HEK293T (cell line): ENCODE measurements at regions not wholly inside any gene's neighbourhood (a gene's known extent, or its start where the extent isn't known, plus 50 kb on each side); places are given as distances from the start of the nearest gene placed in this dataset.

Source experiments
- CTCF ChIA-PET: fragments of 350-600 bp; formaldehyde crosslinking; extraction: SDS; loops from one replicate; lab custom pipeline; 2021; ENCODE audit warnings: antibody characterized with exemption, inconsistent platforms; lab: Yijun Ruan, JAX
- POLR2A ChIA-PET: fragments of 350-600 bp; formaldehyde crosslinking; extraction: SDS; loops from one replicate; lab custom pipeline; 2020; ENCODE audit warnings: antibody characterized with exemption, inconsistent platforms; lab: Yijun Ruan, JAX
- DNase-seq: peaks from one replicate; pipeline ENCODE4 v3.0.0; 2012; ENCODE audit warnings: mixed read lengths; ENCODE audit errors: extremely low spot score
- ARNT ChIP-seq: fragments of 450-650 bp; IDR thresholded peaks from 2 replicates; pipeline ENCODE4 v1.6.1; 2017; ENCODE audit warnings: mild to moderate bottlenecking
- BHLHE40 ChIP-seq: fragments of 450-650 bp; IDR thresholded peaks from 2 replicates; pipeline ENCODE4 v1.6.1; 2016; ENCODE audit warnings: mild to moderate bottlenecking, moderate library complexity, borderline replicate concordance
- CTBP1 ChIP-seq: fragments of 450-650 bp; IDR thresholded peaks from 2 replicates; pipeline ENCODE4 v1.6.1; 2016; ENCODE audit warnings: borderline replicate concordance
- ELF4 ChIP-seq: fragments of 450-650 bp; IDR thresholded peaks from 2 replicates; pipeline ENCODE4 v1.6.1; 2017; ENCODE audit warnings: antibody characterized with exemption
- FOXA1 ChIP-seq: fragments of 450-650 bp; IDR thresholded peaks from 2 replicates; pipeline ENCODE4 v1.6.1; 2016; ENCODE audit warnings: mild to moderate bottlenecking
- FOXK2 ChIP-seq: fragments of 450-650 bp; IDR thresholded peaks from 2 replicates; pipeline ENCODE4 v1.6.1; 2016; ENCODE audit warnings: mild to moderate bottlenecking
- FOXM1 ChIP-seq: fragments of 450-650 bp; IDR thresholded peaks from 2 replicates; pipeline ENCODE4 v1.6.1; 2017; ENCODE audit warnings: mild to moderate bottlenecking, borderline replicate concordance
- HDGF ChIP-seq: fragments of 450-650 bp; IDR thresholded peaks from 2 replicates; pipeline ENCODE4 v1.6.1; 2017; ENCODE audit warnings: antibody characterized with exemption, borderline replicate concordance
- L3MBTL2 ChIP-seq: fragments of 450-650 bp; conservative IDR thresholded peaks from 2 replicates; pipeline ENCODE4 v1.6.1; 2016; ENCODE audit warnings: mild to moderate bottlenecking
- LEF1 ChIP-seq: fragments of 450-650 bp; IDR thresholded peaks from 2 replicates; pipeline ENCODE4 v1.6.1; 2017; ENCODE audit warnings: mild to moderate bottlenecking, borderline replicate concordance
- NFRKB ChIP-seq: fragments of 450-650 bp; IDR thresholded peaks from 2 replicates; pipeline ENCODE4 v1.6.1; 2016; ENCODE audit warnings: mild to moderate bottlenecking, moderate library complexity
- SP1 ChIP-seq: fragments of 450-650 bp; IDR thresholded peaks from 2 replicates; pipeline ENCODE4 v1.6.1; 2017
- SUZ12 ChIP-seq: fragments of 450-650 bp; IDR thresholded peaks from 2 replicates; pipeline ENCODE4 v1.6.1; 2016; ENCODE audit warnings: mild to moderate bottlenecking
- TARDBP ChIP-seq: fragments of 450-650 bp; IDR thresholded peaks from 2 replicates; pipeline ENCODE4 v1.6.1; 2016
- ZNF384 ChIP-seq: fragments of 450-650 bp; IDR thresholded peaks from 2 replicates; pipeline ENCODE4 v1.6.1; 2016
- TF ChIP-seq, protein P1 (sequence below): fragments of 450-650 bp; IDR thresholded peaks from 2 replicates; pipeline ENCODE4 v1.6.1; 2016

DNA sequence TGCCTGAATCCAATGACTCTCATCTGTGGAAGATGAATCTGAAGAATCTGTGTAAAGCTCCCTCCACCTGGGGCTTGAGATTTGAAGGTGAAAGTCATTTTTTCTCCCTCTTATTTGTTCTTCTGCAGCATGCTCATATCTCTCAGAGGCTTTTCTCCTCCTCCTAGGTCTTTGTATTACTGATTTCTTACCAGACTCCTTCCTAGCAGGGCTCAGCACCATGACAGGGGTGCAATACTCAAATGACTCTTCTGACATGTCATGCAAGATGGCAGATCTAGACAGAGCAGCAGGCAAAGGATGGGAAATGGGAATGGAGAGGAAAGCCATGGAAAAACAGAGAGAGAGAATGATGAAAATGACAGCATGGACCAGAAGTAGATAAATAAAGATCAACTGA, 118.3 kb downstream of the TMA16 start:
- DNase-seq, result no peak
- TF ChIP-seq LEF1 (no peak), CTBP1 (no peak), FOXM1 (no peak), FOXA1 (no peak), SUZ12 (no peak), TARDBP (no peak), ARNT (no peak), ELF4 (no peak), ZNF384 (no peak), HDGF (no peak), L3MBTL2 (no peak)
- TF ChIP-seq, protein P1, sequence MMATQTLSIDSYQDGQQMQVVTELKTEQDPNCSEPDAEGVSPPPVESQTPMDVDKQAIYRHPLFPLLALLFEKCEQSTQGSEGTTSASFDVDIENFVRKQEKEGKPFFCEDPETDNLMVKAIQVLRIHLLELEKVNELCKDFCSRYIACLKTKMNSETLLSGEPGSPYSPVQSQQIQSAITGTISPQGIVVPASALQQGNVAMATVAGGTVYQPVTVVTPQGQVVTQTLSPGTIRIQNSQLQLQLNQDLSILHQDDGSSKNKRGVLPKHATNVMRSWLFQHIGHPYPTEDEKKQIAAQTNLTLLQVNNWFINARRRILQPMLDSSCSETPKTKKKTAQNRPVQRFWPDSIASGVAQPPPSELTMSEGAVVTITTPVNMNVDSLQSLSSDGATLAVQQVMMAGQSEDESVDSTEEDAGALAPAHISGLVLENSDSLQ, result no peak
- ChIA-PET POLR2A (no interaction called here), CTCF (no interaction called here)

DNA sequence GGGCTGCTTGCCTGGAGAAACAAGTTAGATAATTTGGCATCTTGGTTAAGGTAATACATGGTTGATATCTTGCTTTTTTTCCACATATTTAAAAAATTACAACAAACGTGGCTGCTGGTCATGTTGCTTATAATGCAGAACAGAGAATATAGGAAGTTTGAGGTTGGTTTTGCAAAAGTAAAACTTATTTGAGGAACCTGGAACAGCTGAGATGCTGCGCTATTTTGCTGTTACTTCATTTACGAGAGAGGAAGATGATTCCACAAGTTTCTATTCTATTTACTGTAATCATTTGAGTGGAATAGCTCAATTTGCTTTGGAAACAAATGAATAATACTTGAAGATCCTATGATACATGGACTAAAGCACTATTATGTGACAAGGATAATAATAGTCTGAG, 118.9 kb downstream of the TMA16 start:
- DNase-seq, result no peak
- ChIA-PET POLR2A (no interaction called here), CTCF (no interaction called here)
- TF ChIP-seq CTBP1 (no peak), ARNT (no peak), FOXK2 (no peak)
- TF ChIP-seq, protein P1, result no peak

DNA sequence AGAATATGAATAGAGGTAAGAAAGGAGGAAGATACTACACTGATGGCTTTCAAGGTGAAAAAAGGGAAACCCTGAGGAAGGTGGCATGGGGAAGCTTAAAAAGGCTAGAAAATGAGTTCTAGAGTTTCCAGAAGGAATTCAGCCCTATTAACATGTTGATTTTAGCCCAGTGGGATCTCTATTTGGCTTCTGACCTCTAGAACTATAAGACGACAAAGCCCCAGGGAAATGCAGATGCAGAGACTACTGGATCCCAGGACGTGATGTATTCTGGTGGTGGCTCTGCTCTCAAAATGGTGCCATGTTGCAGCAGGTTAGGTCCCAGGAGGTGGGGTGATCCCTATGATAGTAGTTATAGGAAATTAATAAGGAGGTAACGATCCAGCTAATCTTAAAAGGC, 120.4 kb downstream of the TMA16 start:
- CTCF ChIA-PET, result no interaction called here
- no peak for DNase-seq
- TF ChIP-seq ELF4 (no peak), NFRKB (no peak), SP1 (no peak), FOXM1 (no peak), FOXA1 (no peak), HDGF (no peak), ZNF384 (no peak), LEF1 (no peak), FOXK2 (no peak)
- TF ChIP-seq, protein P1, result no peak
- POLR2A ChIA-PET, result no interaction called here

DNA sequence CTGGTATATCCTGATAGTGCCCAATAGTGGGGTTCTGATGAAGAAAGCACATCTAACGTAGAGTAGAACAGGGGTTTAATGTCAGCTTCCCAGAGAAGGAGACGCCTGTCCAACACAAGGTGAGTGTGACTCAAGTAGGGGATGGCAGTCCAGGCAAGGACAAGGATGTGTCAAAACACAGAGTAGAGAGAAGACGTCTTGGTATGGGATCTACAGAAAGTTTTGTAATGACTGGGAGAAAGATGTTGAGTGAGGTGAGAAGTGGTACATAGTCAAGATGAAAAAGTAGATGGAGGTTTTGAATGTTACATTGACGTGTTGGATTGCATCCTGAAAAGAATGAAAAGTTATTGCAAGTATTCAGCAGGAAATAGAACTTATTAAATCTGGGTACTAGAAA, 124.4 kb downstream of the TMA16 start:
- CTCF ChIA-PET, result no interaction called here
- POLR2A ChIA-PET, result no interaction called here
- DNase-seq, result no peak
- TF ChIP-seq, protein P1, result no peak
- TF ChIP-seq CTBP1, result no peak
- TF ChIP-seq SUZ12, result no peak
- no peak for TF ChIP-seq BHLHE40
- no peak for TF ChIP-seq TARDBP
- TF ChIP-seq ZNF384, result no peak
- no peak for TF ChIP-seq FOXM1
- no peak for TF ChIP-seq L3MBTL2
- TF ChIP-seq SP1, result no peak
- no peak for TF ChIP-seq FOXK2
- TF ChIP-seq NFRKB, result no peak

DNA sequence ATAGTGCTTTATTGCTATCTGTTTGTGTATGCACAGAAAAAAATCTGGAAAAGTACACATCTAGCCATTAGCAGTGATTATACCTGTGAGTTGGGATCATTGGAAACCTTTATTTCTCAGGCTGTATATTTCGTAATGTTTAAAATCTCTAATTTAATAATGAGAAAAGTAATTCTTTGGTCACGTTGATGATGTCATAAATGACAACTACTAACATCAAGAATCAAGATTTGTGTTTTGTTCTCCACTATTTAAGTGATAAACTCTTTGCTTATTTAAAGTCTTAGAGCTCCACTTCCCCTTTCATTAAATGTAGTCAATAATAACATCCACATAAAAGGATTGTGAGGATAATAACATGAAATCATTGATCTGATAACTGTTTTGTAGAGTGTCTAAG, 126.2 kb downstream of the TMA16 start:
- ChIA-PET CTCF (no interaction called here), POLR2A (no interaction called here)
- no peak for DNase-seq
- TF ChIP-seq CTBP1, result no peak
- no peak for TF ChIP-seq FOXK2

DNA sequence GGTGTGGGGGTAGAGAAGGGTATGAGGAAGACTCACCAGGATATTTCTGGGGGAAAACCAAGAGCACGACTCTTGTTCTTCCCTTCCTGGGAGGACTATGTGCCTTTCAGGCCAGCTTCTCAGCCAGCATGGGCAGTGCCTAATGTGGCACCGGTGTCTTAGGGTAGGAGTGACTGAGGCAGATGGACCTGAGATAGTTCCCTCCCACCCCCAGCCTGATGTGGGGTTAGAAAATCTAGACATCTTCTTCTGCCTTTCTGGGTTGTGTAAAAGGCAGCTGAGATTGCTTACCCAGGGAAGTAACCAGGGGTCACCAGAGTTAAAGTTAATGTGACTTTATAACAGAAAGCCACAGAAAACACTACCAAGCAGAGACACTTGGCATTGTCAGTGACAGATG, 127.3 kb downstream of the TMA16 start:
- POLR2A ChIA-PET, result no interaction called here
- CTCF ChIA-PET, result no interaction called here
- no peak for DNase-seq
- TF ChIP-seq SP1 (no peak), BHLHE40 (no peak), ARNT (no peak), FOXA1 (no peak), FOXM1 (no peak), CTBP1 (no peak), TARDBP (no peak), ZNF384 (no peak), SUZ12 (no peak), L3MBTL2 (no peak)
- TF ChIP-seq, protein P1, result no peak
